Neural progenitor cell (in vitro differentiated cells): ENCODE measurements at regions not wholly inside any gene's neighbourhood (a gene's known extent, or its start where the extent isn't known, plus 50 kb on each side); places are given as distances from the start of the nearest gene placed in this dataset.

ENCODE experiments used
- DNase-seq: peaks from one replicate; pipeline ENCODE4 v3.0.0-alpha.2; 2016; ENCODE audit warnings: low spot score
- H2AFZ ChIP-seq: fragments of 200-600 bp; sonication (generic); replicated peaks from 2 replicates; pipeline ENCODE4 v1.6.1; 2016; ENCODE audit warnings: antibody characterized with exemption
- H3F3A ChIP-seq: fragments of 200-600 bp; sonication (generic); 2 replicates; pipeline ENCODE4 v1.6.1; 2016; ENCODE audit warnings: antibody characterized with exemption, low read depth
- H3K27ac ChIP-seq: fragments of 200-600 bp; sonication (generic); 2 replicates; pipeline ENCODE4 v1.5.1; 2016; ENCODE audit warnings: mild to moderate bottlenecking
- H3K27me3 ChIP-seq: fragments of 200-600 bp; sonication (generic); 2 replicates; pipeline ENCODE4 v1.6.1; 2016; ENCODE audit warnings: mild to moderate bottlenecking, moderate library complexity
- H3K36me3 ChIP-seq: fragments of 200-600 bp; sonication (generic); 2 replicates; pipeline ENCODE4 v1.5.1; 2016
- H3K4me1 ChIP-seq: fragments of 200-600 bp; sonication (generic); 2 replicates; pipeline ENCODE4 v1.6.1; 2016; ENCODE audit warnings: mixed run types
- H3K4me2 ChIP-seq: fragments of 200-600 bp; sonication (generic); 2 replicates; pipeline ENCODE4 v1.6.1; 2016
- H3K4me3 ChIP-seq: fragments of 200-600 bp; sonication (generic); 2 replicates; pipeline ENCODE4 v1.5.1; 2016
- H3K79me2 ChIP-seq: fragments of 200-600 bp; sonication (generic); 2 replicates; pipeline ENCODE4 v1.6.1; 2016; ENCODE audit warnings: low read depth
- H3K9ac ChIP-seq: fragments of 200-600 bp; sonication (generic); 2 replicates; pipeline ENCODE4 v1.6.1; 2016
- H3K9me3 ChIP-seq: fragments of 200-600 bp; sonication (generic); 2 replicates; pipeline ENCODE4 v1.5.1; 2016; ENCODE audit warnings: low read depth
- H4K20me1 ChIP-seq: fragments of 200-600 bp; sonication (generic); 2 replicates; pipeline ENCODE4 v1.6.1; 2016; ENCODE audit warnings: low read depth
- H3K27ac Mint-ChIP-seq: 3 replicates; pipeline ENCODE4 v1.8.0; 2021; ENCODE audit warnings: mixed read lengths
- H3K27me3 Mint-ChIP-seq: 2 replicates; pipeline ENCODE4 v1.8.0; 2022; ENCODE audit warnings: low read depth, mild to moderate bottlenecking, inconsistent platforms, moderate library complexity, mixed read lengths; ENCODE audit not compliant: insufficient read depth
- H3K36me3 Mint-ChIP-seq: 3 replicates; pipeline ENCODE4 v1.8.0; 2021; ENCODE audit warnings: mixed read lengths
- H3K4me1 Mint-ChIP-seq: 3 replicates; pipeline ENCODE4 v1.8.0; 2021; ENCODE audit warnings: mixed read lengths
- H3K4me3 Mint-ChIP-seq: 3 replicates; pipeline ENCODE4 v1.8.0; 2021; ENCODE audit warnings: mild to moderate bottlenecking, moderate library complexity, mixed read lengths
- H3K9me3 Mint-ChIP-seq: 3 replicates; pipeline ENCODE4 v1.8.0; 2020; ENCODE audit warnings: mixed read lengths
- CTCF ChIP-seq: fragments of 200-600 bp; sonication (generic); IDR thresholded peaks from 2 replicates; pipeline ENCODE4 v1.5.1; 2017; ENCODE audit warnings: antibody characterized with exemption, mild to moderate bottlenecking
- EZH2 ChIP-seq: fragments of 200-600 bp; sonication (generic); IDR thresholded peaks from 2 replicates; pipeline ENCODE4 v1.6.1; 2017; ENCODE audit warnings: antibody characterized with exemption, mild to moderate bottlenecking, moderate library complexity
- EZH2phosphoT487 ChIP-seq: fragments of 200-600 bp; sonication (generic); IDR thresholded peaks from 2 replicates; pipeline ENCODE4 v1.6.1; 2017; ENCODE audit warnings: antibody characterized with exemption

- no peaks in the 10 kb centered on the region for H3K9me3 Mint-ChIP-seq
- H3K4me3 ChIP-seq: no peak overlapping the region
- no peak overlapping the region for H3K27ac ChIP-seq
- peaks cover 3% of the 10 kb centered on the region for H3K27me3 Mint-ChIP-seq
- no peaks in the 10 kb centered on the region for H3K36me3 Mint-ChIP-seq
- H3K27ac Mint-ChIP-seq: no peak overlapping the region
- H4K20me1 ChIP-seq: no peaks in the 10 kb centered on the region
- H3K4me2 ChIP-seq: no peak overlapping the region
- H2AFZ ChIP-seq: no peak overlapping the region
- TF ChIP-seq EZH2phosphoT487 (no peak), EZH2 (no peak), CTCF (no peak)
- H3K27me3 ChIP-seq: no peaks in the 10 kb centered on the region
- H3F3A ChIP-seq: no peaks in the 10 kb centered on the region
- H3K4me1 Mint-ChIP-seq: peaks cover 19% of the 10 kb centered on the region
- H3K4me1 ChIP-seq: peaks cover 4% of the 10 kb centered on the region
- no peak for DNase-seq
- no peak overlapping the region for H3K9ac ChIP-seq
- no peaks in the 10 kb centered on the region for H3K79me2 ChIP-seq
- no peaks in the 10 kb centered on the region for H3K9me3 ChIP-seq
- no peaks in the 10 kb centered on the region for H3K36me3 ChIP-seq
- H3K4me3 Mint-ChIP-seq: no peak overlapping the region
These were observed 315.9 kb upstream of the SEMA6D start for GRCh38 chr15:47401427-47401826.

GRCh38 chr15:47402829-47403228 lies 314.5 kb upstream of the SEMA6D start:
- Mint-ChIP-seq H3K27me3 (peaks cover 3% of the 10 kb centered on the region), H3K27ac (no peak overlapping the region), H3K4me3 (no peak overlapping the region), H3K9me3 (no peaks in the 10 kb centered on the region), H3K36me3 (no peaks in the 10 kb centered on the region), H3K4me1 (peaks cover 19% of the 10 kb centered on the region)
- Histone ChIP-seq H3K27ac (no peak overlapping the region), H3K27me3 (no peaks in the 10 kb centered on the region), H4K20me1 (no peaks in the 10 kb centered on the region), H3K4me2 (no peak overlapping the region), H3K4me3 (no peak overlapping the region), H3K79me2 (no peaks in the 10 kb centered on the region), H3K36me3 (no peaks in the 10 kb centered on the region), H3K9me3 (no peaks in the 10 kb centered on the region), H3K9ac (no peak overlapping the region), H2AFZ (no peak overlapping the region), H3K4me1 (peaks cover 4% of the 10 kb centered on the region), H3F3A (no peaks in the 10 kb centered on the region)
- DNase-seq: no peak
- TF ChIP-seq EZH2phosphoT487 (no peak), EZH2 (no peak)

GRCh38 chr15:47404877-47405276 lies 312.4 kb upstream of the SEMA6D start:
- H3K4me3 Mint-ChIP-seq: no peak overlapping the region
- no peak overlapping the region for H3K27ac ChIP-seq
- TF ChIP-seq EZH2: no peak
- no peak for TF ChIP-seq EZH2phosphoT487
- TF ChIP-seq CTCF: no peak
- no peaks in the 10 kb centered on the region for H3K9me3 ChIP-seq
- no peak overlapping the region for H3K4me2 ChIP-seq
- peaks cover 24% of the 10 kb centered on the region for H3K4me1 Mint-ChIP-seq
- no peaks in the 10 kb centered on the region for H3K27me3 ChIP-seq
- H2AFZ ChIP-seq: no peak overlapping the region
- no peak overlapping the region for H3K27ac Mint-ChIP-seq
- no peaks in the 10 kb centered on the region for H3F3A ChIP-seq
- no peaks in the 10 kb centered on the region for H3K36me3 Mint-ChIP-seq
- no peak overlapping the region for H3K4me3 ChIP-seq
- no peaks in the 10 kb centered on the region for H3K79me2 ChIP-seq
- DNase-seq: no peak
- no peaks in the 10 kb centered on the region for H3K9me3 Mint-ChIP-seq
- peaks cover 4% of the 10 kb centered on the region for H3K4me1 ChIP-seq
- H3K27me3 Mint-ChIP-seq: peaks cover 3% of the 10 kb centered on the region
- no peak overlapping the region for H3K9ac ChIP-seq
- H4K20me1 ChIP-seq: no peaks in the 10 kb centered on the region
- H3K36me3 ChIP-seq: no peaks in the 10 kb centered on the region

GRCh38 chr15:47405365-47406162 lies 311.7 kb upstream of the SEMA6D start:
- Histone ChIP-seq H3K27ac (no peak overlapping the region), H3K27me3 (no peaks in the 10 kb centered on the region), H3K9ac (no peak overlapping the region), H2AFZ (no peak overlapping the region), H3K4me1 (peaks cover 4% of the 10 kb centered on the region), H3K9me3 (no peaks in the 10 kb centered on the region), H3K4me3 (no peak overlapping the region), H3F3A (no peaks in the 10 kb centered on the region), H4K20me1 (no peaks in the 10 kb centered on the region), H3K79me2 (no peaks in the 10 kb centered on the region), H3K36me3 (no peaks in the 10 kb centered on the region), H3K4me2 (no peak overlapping the region)
- Mint-ChIP-seq H3K4me1 (peaks cover 21% of the 10 kb centered on the region), H3K4me3 (no peak overlapping the region), H3K27me3 (peaks cover 3% of the 10 kb centered on the region), H3K9me3 (no peaks in the 10 kb centered on the region), H3K27ac (no peak overlapping the region), H3K36me3 (no peaks in the 10 kb centered on the region)
- DNase-seq: no peak
- TF ChIP-seq EZH2 (no peak), EZH2phosphoT487 (no peak), CTCF (no peak)
